ES-I3 (cell line): ENCODE measurements at regions not wholly inside any gene's neighbourhood (a gene's known extent, or its start where the extent isn't known, plus 50 kb on each side); places are given as distances from the start of the nearest gene placed in this dataset.
"Not testable (repeated sequence)": the region's sequence is repeated elsewhere in the genome, so short reads cannot be mapped to it uniquely, and the experiment has no call there.

ENCODE experiments used
- H3K36me3 ChIP-seq: 2 replicates; pipeline ENCODE4 v1.6.1; 2013; ENCODE audit warnings: mild to moderate bottlenecking, low read length, control low read depth, moderate library complexity; ENCODE audit not compliant: insufficient read depth
- H3K4me1 ChIP-seq: 2 replicates; pipeline ENCODE4 v1.6.1; 2013; ENCODE audit warnings: mild to moderate bottlenecking, control low read depth, low read length; ENCODE audit not compliant: insufficient read depth
- H3K9ac ChIP-seq: 2 replicates; pipeline ENCODE4 v1.6.1; 2013; ENCODE audit warnings: low read depth, mild to moderate bottlenecking, low read length, moderate library complexity
- H3K9me3 ChIP-seq: 2 replicates; pipeline ENCODE4 v1.6.1; 2013; ENCODE audit warnings: mild to moderate bottlenecking, low read length, moderate library complexity; ENCODE audit not compliant: control insufficient read depth, insufficient read depth

DNA sequence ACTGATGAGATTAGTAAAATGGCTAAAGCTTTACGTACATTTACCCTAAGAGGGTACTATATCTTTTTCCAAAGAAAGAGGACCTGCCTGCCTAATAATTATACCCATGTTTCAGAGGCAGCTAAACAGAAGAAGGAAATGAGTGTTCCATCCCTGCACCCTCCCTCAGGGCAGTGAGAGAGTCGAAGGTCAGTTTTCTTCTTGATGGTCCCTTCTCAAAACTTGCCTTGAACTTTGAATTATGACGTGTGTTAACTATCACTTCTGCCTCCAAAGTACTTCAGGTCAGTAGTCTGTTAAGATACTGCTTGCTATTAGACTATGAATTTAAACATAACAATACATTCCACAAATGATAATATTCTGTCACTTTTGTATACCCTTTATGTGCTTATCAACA, 294.8 kb upstream of the CHRM3 start:
- Histone ChIP-seq H3K4me1 (no peaks in the 10 kb centered on the region), H3K36me3 (no peaks in the 10 kb centered on the region), H3K9me3 (no peaks in the 10 kb centered on the region)

DNA sequence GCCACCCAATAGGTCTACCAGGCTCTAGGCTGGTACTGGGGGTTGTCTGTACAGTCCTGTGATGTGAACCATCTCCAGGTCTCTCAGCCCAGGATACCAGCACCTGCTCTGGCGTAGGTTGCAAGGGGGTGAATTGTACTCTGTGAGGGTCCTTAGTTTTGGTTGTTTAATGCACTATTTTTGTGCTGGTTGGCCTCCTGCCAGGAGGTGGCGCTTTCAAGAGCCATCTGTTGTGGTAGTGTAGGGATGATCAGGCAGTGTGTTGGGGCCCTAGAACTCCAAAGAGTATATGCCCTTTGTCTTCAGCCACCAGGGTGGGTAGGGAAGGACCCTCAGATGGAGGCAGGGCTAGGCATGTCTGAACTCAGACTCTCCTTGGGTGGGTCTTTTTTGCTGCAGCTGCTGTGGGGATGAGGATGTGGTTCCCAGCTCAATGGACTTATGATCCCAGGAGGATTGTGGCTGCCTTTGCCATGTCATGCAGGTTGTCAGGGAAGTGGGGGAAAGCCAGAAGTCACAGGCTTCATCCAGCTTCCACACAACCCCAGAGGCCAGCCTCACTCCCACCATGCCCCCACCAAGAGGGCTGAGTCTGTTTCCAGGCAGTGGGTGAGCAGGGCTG, 301.8 kb upstream of the CHRM3 start:
- H3K9ac ChIP-seq, result no peak overlapping the region
- H3K9me3 ChIP-seq, result peaks cover 6% of the 10 kb centered on the region
- H3K4me1 ChIP-seq, result no peaks in the 10 kb centered on the region
- no peaks in the 10 kb centered on the region for H3K36me3 ChIP-seq

More for the DNA sequence above, 294.8 kb upstream of the CHRM3 start:
- no peak overlapping the region for H3K9ac ChIP-seq

DNA sequence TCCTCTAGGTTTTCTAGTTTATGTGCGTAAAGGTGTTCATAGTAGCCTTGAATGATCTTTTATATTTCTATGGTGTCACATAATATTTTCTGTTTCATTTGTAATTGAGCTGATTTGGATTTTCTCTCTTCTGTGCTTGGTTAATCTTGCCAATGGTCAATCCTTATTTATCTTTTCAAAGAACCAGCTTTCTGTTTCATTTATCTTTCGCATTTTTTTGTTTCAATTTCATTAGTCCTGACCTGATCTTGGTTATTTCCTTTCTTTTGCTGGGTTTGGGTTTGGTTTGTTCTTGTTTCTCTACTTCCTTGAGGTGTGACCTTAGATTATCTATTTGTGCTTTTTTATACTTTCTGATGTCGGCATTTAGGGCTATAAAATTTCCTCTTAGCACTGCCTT, 304.4 kb upstream of the CHRM3 start:
- H3K4me1 ChIP-seq, H3K9me3 ChIP-seq, H3K36me3 ChIP-seq, H3K9ac ChIP-seq: not testable (repeated sequence)

DNA sequence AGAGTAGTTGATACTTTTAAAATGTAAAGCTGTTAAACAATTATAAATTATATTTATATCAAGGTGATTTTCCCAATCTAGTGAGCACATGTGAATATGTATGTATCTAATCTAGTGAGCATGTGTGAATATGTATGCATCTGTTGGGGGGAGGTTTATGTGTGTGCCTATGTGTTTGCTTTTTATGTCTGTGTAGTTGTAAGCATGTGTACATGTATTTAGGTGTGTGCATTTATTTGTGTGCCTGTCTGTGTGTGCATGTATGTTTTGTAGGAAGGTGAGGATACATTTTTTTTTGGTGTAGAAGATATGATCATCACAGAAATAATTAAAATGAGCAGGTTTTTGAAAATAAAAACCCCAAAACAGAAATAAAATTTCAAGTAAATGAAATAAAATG, 318.9 kb upstream of the CHRM3 start:
- Histone ChIP-seq H3K4me1 (no peaks in the 10 kb centered on the region; the same call in 1 of the 2 replicates), H3K9me3 (no peaks in the 10 kb centered on the region), H3K36me3 (no peaks in the 10 kb centered on the region), H3K9ac (no peak overlapping the region)

DNA sequence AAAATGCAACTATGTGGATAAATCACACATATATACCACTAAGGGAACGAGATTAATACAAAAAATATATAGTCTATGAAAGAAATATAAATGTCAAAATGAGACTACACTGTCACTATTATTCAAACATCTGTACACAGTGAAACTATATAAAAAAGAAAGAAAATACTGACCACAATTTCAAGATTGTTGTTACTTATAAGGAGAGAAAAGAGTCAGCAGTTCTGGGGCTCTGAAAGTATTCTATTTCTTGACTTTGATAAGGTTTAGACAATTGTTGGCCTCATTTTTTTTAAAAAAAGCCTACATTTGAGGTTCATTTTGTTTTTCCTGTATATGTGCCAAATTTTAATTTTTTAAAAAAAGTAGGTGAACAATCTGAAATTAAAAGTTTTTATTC, 319.3 kb upstream of the CHRM3 start:
- Histone ChIP-seq H3K9me3 (no peaks in the 10 kb centered on the region), H3K9ac (no peak overlapping the region), H3K4me1 (no peaks in the 10 kb centered on the region; the same call in 1 of the 2 replicates), H3K36me3 (no peaks in the 10 kb centered on the region)

DNA sequence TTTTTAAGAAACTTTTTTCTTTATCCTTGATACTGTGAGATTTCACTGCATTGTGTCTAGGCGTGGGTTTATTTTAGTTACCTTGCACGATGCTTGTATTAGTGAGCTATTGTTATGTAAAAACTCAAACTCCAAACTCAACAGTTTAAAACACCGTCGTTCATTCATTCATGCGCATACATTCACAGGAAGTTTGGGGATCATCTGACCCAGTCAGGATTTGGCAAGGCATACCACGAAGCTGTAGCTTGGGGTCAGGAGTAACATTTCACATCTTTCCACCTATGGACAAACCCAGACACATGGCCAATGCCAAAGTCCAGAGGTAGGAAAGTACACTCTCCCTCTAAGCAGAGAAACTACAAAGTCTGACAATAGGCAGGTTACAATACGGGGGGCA, 324.6 kb upstream of the CHRM3 start:
- H3K4me1 ChIP-seq, result peaks cover 7% of the 10 kb centered on the region; the same call in 1 of the 2 replicates
- no peaks in the 10 kb centered on the region for H3K9me3 ChIP-seq
- no peaks in the 10 kb centered on the region for H3K36me3 ChIP-seq
- no peak overlapping the region for H3K9ac ChIP-seq

DNA sequence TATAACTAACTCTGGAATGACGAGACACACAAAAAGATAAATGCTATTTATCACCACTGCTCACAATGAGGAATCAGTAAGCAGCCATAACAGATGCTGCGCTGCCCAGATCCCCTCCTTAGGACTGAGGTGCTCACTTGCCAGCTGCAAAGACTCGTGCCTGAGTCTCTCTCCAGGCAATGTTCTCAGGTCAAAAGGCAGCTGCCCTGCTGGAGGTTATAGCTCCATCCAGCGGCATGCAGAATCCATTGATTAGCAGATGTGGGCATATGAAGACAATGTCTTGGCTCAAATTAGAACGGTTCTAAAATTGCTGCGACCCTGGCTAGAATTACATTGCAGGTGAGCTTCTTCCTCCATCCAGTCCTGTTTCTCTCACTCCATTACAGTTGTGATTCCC, 328.2 kb upstream of the CHRM3 start:
- Histone ChIP-seq H3K4me1 (peaks cover 7% of the 10 kb centered on the region; the same call in 1 of the 2 replicates), H3K9me3 (peaks cover 4% of the 10 kb centered on the region), H3K9ac (no peak overlapping the region), H3K36me3 (no peaks in the 10 kb centered on the region)

DNA sequence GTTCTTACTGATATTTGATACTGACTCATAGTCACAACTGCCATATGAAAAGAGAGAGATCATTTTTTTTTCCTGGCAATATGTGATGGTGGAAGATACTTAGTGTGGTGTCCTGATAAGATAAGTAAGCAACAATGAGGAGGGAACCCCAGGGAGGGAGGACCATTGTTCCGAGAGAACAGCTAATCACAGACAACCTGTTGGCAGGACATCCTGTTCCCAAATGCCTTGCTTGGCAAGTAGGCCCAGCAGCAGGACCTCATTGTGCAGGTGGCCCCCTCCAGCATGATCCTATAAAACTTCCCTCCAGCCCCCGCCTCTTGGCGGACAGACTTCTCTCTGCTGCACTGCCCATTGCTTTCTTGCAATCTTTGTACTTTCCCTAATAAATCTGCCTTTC, 329.4 kb upstream of the CHRM3 start:
- no peak overlapping the region for H3K9ac ChIP-seq
- peaks cover 4% of the 10 kb centered on the region for H3K9me3 ChIP-seq
- no peaks in the 10 kb centered on the region for H3K36me3 ChIP-seq
- peaks cover 6% of the 10 kb centered on the region; the same call in 1 of the 2 replicates for H3K4me1 ChIP-seq

DNA sequence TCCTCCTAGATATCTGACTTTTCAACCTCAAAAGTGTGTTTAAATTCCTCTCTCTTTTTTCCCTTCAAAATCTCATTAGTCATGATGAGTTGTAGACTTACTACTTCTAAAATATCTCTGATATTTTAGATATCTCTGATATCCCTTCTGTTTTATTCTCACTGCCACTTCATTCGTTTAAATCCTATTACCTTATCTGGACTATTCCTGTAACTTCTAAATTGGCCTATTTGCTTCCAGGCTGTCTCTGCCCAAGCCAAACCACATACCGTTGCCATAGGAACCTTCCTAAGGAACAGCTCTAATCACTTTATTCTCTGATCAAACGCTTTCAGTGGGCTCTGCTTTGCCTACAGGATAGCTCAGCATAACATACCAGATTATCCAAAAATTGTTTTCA, 333.1 kb upstream of the CHRM3 start:
- H3K9ac ChIP-seq, result no peak overlapping the region
- peaks cover 4% of the 10 kb centered on the region for H3K9me3 ChIP-seq
- no peaks in the 10 kb centered on the region for H3K4me1 ChIP-seq
- no peaks in the 10 kb centered on the region for H3K36me3 ChIP-seq

DNA sequence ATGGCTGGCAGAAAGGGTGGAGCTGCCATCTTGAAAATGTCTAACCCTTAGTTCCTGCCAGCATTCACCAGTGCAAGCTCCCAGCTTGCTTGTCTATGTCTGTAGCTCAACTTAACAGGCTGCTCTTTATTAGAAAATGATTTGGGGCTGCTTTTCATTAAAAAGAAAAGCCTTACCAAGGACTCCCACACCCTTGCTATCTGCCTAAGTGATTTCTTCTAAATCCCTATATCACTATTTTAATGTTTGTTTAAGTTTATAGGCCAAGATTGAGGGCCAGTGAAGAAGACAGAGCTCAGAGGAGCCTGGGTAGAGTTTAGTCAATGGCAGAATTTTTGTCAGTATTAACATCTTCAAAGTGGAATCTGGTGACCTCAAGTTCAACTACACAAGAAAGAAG, 336.8 kb upstream of the CHRM3 start:
- Histone ChIP-seq H3K9ac (no peak overlapping the region), H3K36me3 (no peaks in the 10 kb centered on the region), H3K4me1 (peaks cover 3% of the 10 kb centered on the region; the same call in 1 of the 2 replicates), H3K9me3 (no peaks in the 10 kb centered on the region; the same call in 1 of the 2 replicates)

DNA sequence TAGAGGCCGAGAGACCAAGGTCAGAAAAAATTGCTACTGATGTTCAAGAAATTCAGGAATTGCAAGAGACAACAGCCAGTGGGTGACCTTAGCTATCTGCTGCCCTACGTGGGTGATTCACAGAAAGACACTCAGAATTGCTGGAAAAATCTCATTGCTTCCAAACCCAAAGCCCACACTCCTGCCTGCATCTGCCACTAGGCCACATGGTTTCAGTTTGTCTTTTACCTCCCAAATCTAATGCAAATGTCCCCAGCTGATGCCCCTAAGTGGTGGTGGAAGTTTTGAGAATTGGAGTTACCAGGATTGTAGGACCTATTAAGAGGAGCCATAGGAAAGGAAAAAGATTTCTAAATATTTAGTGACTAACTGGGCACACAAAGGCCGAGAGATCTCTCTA, 341.5 kb upstream of the CHRM3 start:
- no peaks in the 10 kb centered on the region for H3K9me3 ChIP-seq
- peaks cover 3% of the 10 kb centered on the region; the same call in 1 of the 2 replicates for H3K4me1 ChIP-seq
- no peak overlapping the region for H3K9ac ChIP-seq
- no peaks in the 10 kb centered on the region for H3K36me3 ChIP-seq

DNA sequence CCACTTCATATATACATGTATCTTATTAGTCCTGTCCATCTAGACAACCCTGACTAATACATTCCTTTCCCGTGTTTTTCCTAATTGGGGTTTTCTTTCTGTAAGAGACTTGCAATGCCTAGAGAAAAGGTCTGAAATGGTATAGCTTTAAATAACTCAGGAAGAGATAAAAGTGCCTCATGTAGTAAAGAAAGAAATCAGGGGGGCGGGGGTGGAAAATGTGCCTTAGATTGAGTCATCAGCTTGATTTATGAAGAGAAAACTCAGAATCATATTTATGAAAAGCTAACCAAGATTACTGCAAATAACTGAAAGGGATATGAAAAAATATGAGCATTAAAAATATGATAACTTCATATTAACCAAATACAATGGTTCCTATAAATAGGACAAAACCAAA, 345.8 kb upstream of the CHRM3 start:
- no peaks in the 10 kb centered on the region for H3K9me3 ChIP-seq
- peaks cover 3% of the 10 kb centered on the region; the same call in 1 of the 2 replicates for H3K4me1 ChIP-seq
- H3K36me3 ChIP-seq, result no peaks in the 10 kb centered on the region
- H3K9ac ChIP-seq, result no peak overlapping the region

DNA sequence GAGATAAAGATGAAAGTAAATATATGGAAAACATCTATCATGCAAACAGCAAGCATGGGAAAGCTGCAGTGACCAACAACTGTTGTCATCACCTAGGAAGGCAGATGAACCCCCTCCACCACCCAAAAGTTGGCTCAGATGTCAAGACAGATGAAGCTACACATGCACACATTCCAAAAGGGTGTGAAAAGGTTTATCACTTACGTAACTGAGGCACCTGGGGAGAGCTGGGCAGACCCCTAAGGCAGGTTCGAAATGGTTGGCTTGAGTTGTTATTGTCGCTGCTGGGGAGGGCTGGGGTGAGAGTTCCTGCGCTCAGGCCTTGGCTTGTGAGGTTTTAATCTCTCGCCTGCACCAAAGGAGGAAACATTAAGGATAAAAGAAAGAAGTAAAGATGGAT, 355.1 kb upstream of the CHRM3 start:
- Histone ChIP-seq H3K9me3 (no peaks in the 10 kb centered on the region), H3K9ac (no peak overlapping the region), H3K36me3 (no peaks in the 10 kb centered on the region; the same call in 1 of the 2 replicates), H3K4me1 (no peaks in the 10 kb centered on the region)

DNA sequence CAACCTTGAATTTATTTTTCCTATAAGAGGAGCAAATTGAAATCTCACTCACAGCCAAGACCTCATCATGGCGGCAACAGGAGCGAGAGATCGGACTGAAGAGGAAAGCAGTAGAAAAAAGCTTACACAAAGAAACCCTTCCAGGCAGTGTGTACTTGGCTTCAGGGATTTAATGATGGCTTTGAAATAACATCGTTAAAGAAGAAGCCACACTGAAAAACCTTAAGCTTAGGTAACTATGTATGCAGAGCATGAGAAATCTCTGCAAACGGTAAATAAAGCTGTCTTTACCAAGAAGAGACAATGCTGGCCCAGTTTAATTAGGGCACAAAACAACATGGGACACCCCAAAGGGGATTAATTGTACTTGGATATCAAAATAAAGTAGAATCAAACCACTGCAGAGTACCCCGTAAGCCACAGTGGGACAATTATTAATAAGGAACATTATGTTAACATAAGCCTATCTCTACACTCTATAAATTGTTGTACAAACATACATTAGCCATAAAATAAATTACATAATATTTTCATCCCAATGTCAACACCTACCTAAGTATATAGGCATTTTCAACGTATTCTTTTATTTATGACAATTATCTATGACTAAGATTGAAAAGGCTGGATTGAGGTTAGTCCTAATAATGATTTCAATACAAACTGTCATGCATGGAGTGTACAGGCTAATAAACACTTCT, 360.2 kb upstream of the CHRM3 start:
- Histone ChIP-seq H3K36me3 (no peaks in the 10 kb centered on the region; the same call in 1 of the 2 replicates), H3K4me1 (no peaks in the 10 kb centered on the region), H3K9ac (no peak overlapping the region), H3K9me3 (no peaks in the 10 kb centered on the region)

DNA sequence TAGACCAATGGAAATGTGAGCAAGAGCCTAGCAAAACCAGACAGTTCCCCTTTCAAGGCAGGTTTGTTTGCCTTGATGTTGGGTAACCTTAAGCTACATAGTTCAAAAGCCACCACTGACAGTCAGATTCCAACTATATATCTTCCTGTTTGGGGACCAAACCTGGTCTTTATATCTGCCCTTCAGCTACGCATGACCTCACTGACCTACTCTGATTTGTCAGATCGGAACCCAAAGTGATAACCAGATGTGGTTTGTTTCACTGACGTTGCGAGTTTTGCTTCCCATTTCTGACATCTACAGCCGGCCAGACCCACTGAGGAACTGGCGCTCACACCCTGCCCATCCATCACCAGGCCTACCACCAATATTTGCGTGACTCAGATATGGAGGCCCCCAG, 361.1 kb upstream of the CHRM3 start:
- Histone ChIP-seq H3K36me3 (no peaks in the 10 kb centered on the region; the same call in 1 of the 2 replicates), H3K9me3 (no peaks in the 10 kb centered on the region), H3K9ac (no peak overlapping the region), H3K4me1 (no peaks in the 10 kb centered on the region)
